SK-N-SH (cell line): ENCODE measurements at regions not wholly inside any gene's neighbourhood (a gene's known extent, or its start where the extent isn't known, plus 50 kb on each side); places are given as distances from the start of the nearest gene placed in this dataset.

Source experiments
- CTCF ChIA-PET: fragments of 300-600, 350-600 bp; formaldehyde crosslinking; extraction: SDS; loops from one replicate; lab custom pipeline; 2021; lab: Yijun Ruan, JAX
- POLR2A ChIA-PET: fragments of 350-600 bp; sonication (Branson Sonifier 250); formaldehyde crosslinking; extraction: SDS; loops from one replicate; lab custom pipeline; 2020; ENCODE audit warnings: antibody characterized with exemption, inconsistent platforms; lab: Yijun Ruan, JAX
- DNase-seq: peaks from one replicate; pipeline ENCODE4 v3.0.0; 2012
- H2AFZ ChIP-seq: fragments of 200-600 bp; sonication (generic); 2 replicates; pipeline ENCODE4 v1.8.1; 2016; ENCODE audit warnings: antibody characterized with exemption, mild to moderate bottlenecking, low read depth
- H3F3A ChIP-seq: fragments of 200-600 bp; sonication (generic); replicated peaks from 2 replicates; pipeline ENCODE3; 2016; ENCODE audit warnings: antibody characterized with exemption, mild to moderate bottlenecking; ENCODE audit not compliant: insufficient read depth
- H3K27ac ChIP-seq, 2 experiments: fragments of 200-500 bp in 1 of 2; fragments of 200-600 bp in 1 of 2; sonication (Bioruptor generic) in 1 of 2; sonication (generic), shearing (Covaris generic) in 1 of 2; 2 replicates each; pipeline versions ENCODE4 v1.5.1 to v1.6.1; 2014 to 2016; ENCODE audit warnings: low read depth in 2 of 2, inconsistent platforms in 1 of 2, low read length in 1 of 2, mild to moderate bottlenecking in 1 of 2, mixed read lengths in 1 of 2
- H3K27me3 ChIP-seq: fragments of 200-600 bp; sonication (generic), shearing (Covaris generic); 2 replicates; pipeline ENCODE4 v1.6.1; 2016; ENCODE audit warnings: mixed run types; ENCODE audit not compliant: insufficient read depth
- H3K36me3 ChIP-seq, 2 experiments: fragments of 200-500 bp in 1 of 2; fragments of 200-600 bp in 1 of 2; sonication (Bioruptor generic) in 1 of 2; sonication (generic) in 1 of 2; replicated peaks in 1 of 2; 2 replicates each; pipeline versions ENCODE3 to v1.5.1; 2014 to 2016; ENCODE audit warnings: low read length in 1 of 2, mild to moderate bottlenecking in 1 of 2; ENCODE audit not compliant: insufficient read depth in 2 of 2, control insufficient read depth in 1 of 2
- H3K4me1 ChIP-seq, 2 experiments: fragments of 200-500 bp in 1 of 2; fragments of 200-600 bp in 1 of 2; sonication (Bioruptor generic) in 1 of 2; sonication (generic), shearing (Covaris generic) in 1 of 2; 2 replicates each; pipeline versions ENCODE4 v1.5.1 to v1.6.1; 2014 to 2016; ENCODE audit warnings: low read depth in 1 of 2, low read length in 1 of 2, mixed run types in 1 of 2; ENCODE audit not compliant: insufficient read depth in 2 of 2, control insufficient read depth in 1 of 2
- H3K4me2 ChIP-seq: fragments of 200-600 bp; sonication (generic), shearing (Covaris generic); 2 replicates; pipeline ENCODE4 v1.6.1; 2017; ENCODE audit warnings: mixed run types
- H3K4me3 ChIP-seq, 2 experiments: fragments of 200-500 bp in 1 of 2; fragments of 200-600 bp in 1 of 2; sonication (Bioruptor generic) in 1 of 2; sonication (generic), shearing (Covaris generic) in 1 of 2; 2 replicates each; pipeline versions ENCODE4 v1.5.1 to v1.8.1; 2014 to 2016; ENCODE audit warnings: low read depth in 2 of 2, inconsistent platforms in 1 of 2, low read length in 1 of 2, mild to moderate bottlenecking in 1 of 2, mixed read lengths in 1 of 2, moderate library complexity in 1 of 2
- H3K79me2 ChIP-seq: fragments of 200-600 bp; sonication (generic); 2 replicates; pipeline ENCODE4 v1.8.1; 2017; ENCODE audit warnings: mild to moderate bottlenecking; ENCODE audit not compliant: insufficient read depth
- H3K9ac ChIP-seq: fragments of 200-600 bp; sonication (generic); 2 replicates; pipeline ENCODE4 v1.6.1; 2017; ENCODE audit warnings: mixed run types
- H3K9me2 ChIP-seq: fragments of 200-600 bp; sonication (generic); 2 replicates; pipeline ENCODE4 v1.6.1; 2017; ENCODE audit warnings: mixed run types
- H3K9me3 ChIP-seq: fragments of 200-600 bp; sonication (generic); 2 replicates; pipeline ENCODE4 v1.6.1; 2017; ENCODE audit warnings: mixed run types, mild to moderate bottlenecking, moderate library complexity
- H4K20me1 ChIP-seq: fragments of 200-600 bp; sonication (generic); 2 replicates; pipeline ENCODE4 v1.6.1; 2017; ENCODE audit warnings: mild to moderate bottlenecking, mixed run types; ENCODE audit not compliant: insufficient read depth
- EP300 ChIP-seq, 2 experiments: IDR thresholded peaks; 2 replicates each; pipeline versions ENCODE4 v1.4.0 to v1.6.1; 2012; ENCODE audit warnings: borderline replicate concordance in 1 of 2, low read depth in 1 of 2, low read length in 1 of 2
- FOXJ3 ChIP-seq: sonication (generic); formaldehyde crosslinking; IDR thresholded peaks from 2 replicates; pipeline ENCODE4 v1.5.1; 2020; ENCODE audit warnings: mild to moderate bottlenecking, missing genetic modification reagents
- MEF2A ChIP-seq: IDR thresholded peaks from 2 replicates; pipeline ENCODE4 v1.4.0; 2012; ENCODE audit warnings: low read depth, borderline replicate concordance
- NFIC ChIP-seq: IDR thresholded peaks from 2 replicates; pipeline ENCODE4 v1.4.0; 2012; ENCODE audit warnings: borderline replicate concordance
- RAD21 ChIP-seq: IDR thresholded peaks from 2 replicates; pipeline ENCODE4 v1.6.1; 2012; ENCODE audit warnings: mild to moderate bottlenecking, low read length
- RCOR1 ChIP-seq: fragments of 150-350 bp; IDR thresholded peaks from 2 replicates; pipeline ENCODE4 v1.6.1; 2017; ENCODE audit warnings: antibody characterized with exemption, low read length
- RFX5 ChIP-seq: IDR thresholded peaks from 2 replicates; pipeline ENCODE4 v1.6.1; 2012; ENCODE audit warnings: mild to moderate bottlenecking, improper control_type of control experiment, low read length
- TAF1 ChIP-seq: IDR thresholded peaks from 2 replicates; pipeline ENCODE4 v1.6.1; 2012; ENCODE audit warnings: low read depth, mild to moderate bottlenecking, low read length, moderate library complexity, borderline replicate concordance
- WGBS: methylation state at CpG from one replicate; pipeline ENCODE4 v1.1.6; 2017; ENCODE audit warnings: low lambda C conversion rate; 5-methylcytosine and 5-hydroxymethylcytosine counted together
- TF ChIP-seq, protein P1 (sequence below): IDR thresholded peaks from 2 replicates; pipeline ENCODE4; 2012

DNA sequence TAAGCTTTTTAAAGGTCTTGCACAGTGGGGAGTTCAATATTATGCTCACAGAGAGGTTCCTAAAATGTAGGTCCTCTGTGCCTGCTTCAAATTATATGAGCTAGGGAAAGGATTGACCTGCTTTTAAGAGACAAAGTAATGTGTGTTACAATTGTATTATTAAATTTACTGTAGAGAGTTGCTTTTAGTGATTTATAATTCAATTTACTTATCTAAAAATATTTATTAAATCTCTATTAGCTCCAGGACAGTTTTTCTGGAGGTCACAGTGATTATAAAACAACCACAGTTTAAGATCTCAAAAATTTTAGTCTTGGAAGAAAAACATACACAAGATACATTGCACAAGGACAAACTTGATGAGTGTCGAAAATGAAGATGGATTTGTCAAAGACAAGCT is 665.7 kb upstream of the ARPP21 start:
- peak in 1 of 2 experiments; percentile 36; a peak in 1 of 4 replicates for TF ChIP-seq EP300 (IDR thresholded peaks at IDR 0.05; ENCODE audit: borderline replicate concordance in 1 of 2, low read depth in 1 of 2, low read length in 1 of 2)
- TF ChIP-seq RFX5, result no peak
- Histone ChIP-seq H3K4me3 (no peak overlapping the region), H3K9ac (no peak overlapping the region), H3K9me2 (no peaks in the 10 kb centered on the region), H3K36me3 (no peaks in the 10 kb centered on the region), H3K4me1 (peaks cover 0 to 4% of the 10 kb centered on the region in 2 experiments; a peak in 2 of 4 replicates), H3F3A (no peaks in the 10 kb centered on the region), H3K4me2 (no peak overlapping the region), H4K20me1 (no peaks in the 10 kb centered on the region), H3K9me3 (no peaks in the 10 kb centered on the region), H3K27me3 (no peaks in the 10 kb centered on the region), H3K79me2 (no peaks in the 10 kb centered on the region), H3K27ac (peak overlapping the region in 1 of 2 experiments; percentile 94; a peak in 2 of 4 replicates), H2AFZ (no peak overlapping the region)
- WGBS, result 24% methylated on average over 1 of the region's 1 CpG
- no peak for DNase-seq
- POLR2A ChIA-PET, result no interaction called here
- CTCF ChIA-PET, result no interaction called here

DNA sequence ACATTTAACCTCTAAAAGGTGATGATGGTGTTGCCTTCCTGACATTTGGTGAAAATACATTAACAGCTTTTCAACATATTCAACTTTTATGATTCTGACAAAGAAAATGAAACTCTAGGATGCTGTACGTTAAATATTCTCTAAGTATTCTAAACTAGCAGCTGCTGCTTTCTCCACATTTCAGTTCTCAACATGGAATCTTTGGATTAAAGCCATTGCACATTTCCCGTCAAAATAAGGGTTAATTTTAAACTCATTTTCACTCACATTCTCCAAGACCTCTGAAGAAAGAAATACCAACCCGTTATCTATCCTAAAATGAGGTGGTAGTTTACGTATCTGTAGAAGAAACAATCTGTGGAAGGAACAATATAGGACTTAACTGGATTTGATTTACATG is 655.7 kb upstream of the ARPP21 start:
- Histone ChIP-seq H3K27me3 (no peaks in the 10 kb centered on the region), H3K9ac (no peak overlapping the region), H3K79me2 (no peaks in the 10 kb centered on the region), H3F3A (no peaks in the 10 kb centered on the region), H3K9me2 (no peaks in the 10 kb centered on the region), H3K36me3 (no peaks in the 10 kb centered on the region), H4K20me1 (no peaks in the 10 kb centered on the region), H3K4me1 (no peaks in the 10 kb centered on the region; a peak in 1 of 4 replicates), H3K27ac (no peak overlapping the region), H3K9me3 (no peaks in the 10 kb centered on the region), H3K4me3 (no peak overlapping the region), H2AFZ (no peak overlapping the region), H3K4me2 (no peak overlapping the region)
- ChIA-PET CTCF (no interaction called here), POLR2A (no interaction called here)
- TF ChIP-seq, protein P1, sequence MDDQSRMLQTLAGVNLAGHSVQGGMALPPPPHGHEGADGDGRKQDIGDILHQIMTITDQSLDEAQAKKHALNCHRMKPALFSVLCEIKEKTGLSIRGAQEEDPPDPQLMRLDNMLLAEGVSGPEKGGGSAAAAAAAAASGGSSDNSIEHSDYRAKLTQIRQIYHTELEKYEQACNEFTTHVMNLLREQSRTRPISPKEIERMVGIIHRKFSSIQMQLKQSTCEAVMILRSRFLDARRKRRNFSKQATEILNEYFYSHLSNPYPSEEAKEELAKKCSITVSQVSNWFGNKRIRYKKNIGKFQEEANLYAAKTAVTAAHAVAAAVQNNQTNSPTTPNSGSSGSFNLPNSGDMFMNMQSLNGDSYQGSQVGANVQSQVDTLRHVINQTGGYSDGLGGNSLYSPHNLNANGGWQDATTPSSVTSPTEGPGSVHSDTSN, result no peak
- TF ChIP-seq NFIC, result no peak
- no peak for TF ChIP-seq RCOR1
- TF ChIP-seq MEF2A, result no peak
- no peak for TF ChIP-seq RAD21
- no peak for TF ChIP-seq TAF1
- WGBS, result 29% methylated on average over 4 of the region's 4 CpGs
- no peak for DNase-seq

DNA sequence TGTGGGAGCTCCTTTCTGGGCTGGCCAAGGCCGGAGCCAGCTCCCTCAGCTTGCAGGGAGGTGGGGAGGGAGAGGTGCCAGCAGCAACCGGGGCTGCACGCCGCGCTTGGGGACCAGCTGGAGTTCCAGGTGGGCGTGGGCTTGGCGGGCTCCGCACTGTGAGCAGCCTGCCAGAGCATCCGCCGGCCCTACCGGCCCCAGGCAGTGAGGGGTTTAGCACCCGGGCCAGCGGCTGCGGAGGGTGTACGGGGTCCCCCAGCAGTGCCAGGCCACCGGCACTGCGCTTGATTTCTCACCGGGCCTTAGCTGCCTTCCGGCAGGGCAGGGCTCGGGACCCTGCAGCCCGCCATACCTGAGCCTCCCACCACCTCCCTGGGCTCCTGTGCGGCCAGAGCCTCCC is 651.0 kb upstream of the ARPP21 start:
- no peak overlapping the region for H3K27ac ChIP-seq
- TF ChIP-seq FOXJ3 (CRISPR knock-in tag) (no peak), RCOR1 (no peak)
- no peak overlapping the region for H3K9ac ChIP-seq
- H3F3A ChIP-seq, result no peaks in the 10 kb centered on the region
- DNase-seq, result no peak
- H3K36me3 ChIP-seq, result no peaks in the 10 kb centered on the region
- H3K27me3 ChIP-seq, result no peaks in the 10 kb centered on the region
- H3K4me3 ChIP-seq, result no peak overlapping the region
- WGBS, result 67% methylated on average over 1 of the region's 22 CpGs
- H2AFZ ChIP-seq, result no peak overlapping the region
- no peaks in the 10 kb centered on the region for H3K79me2 ChIP-seq
- H3K4me1 ChIP-seq, result no peaks in the 10 kb centered on the region; a peak in 1 of 4 replicates
- H4K20me1 ChIP-seq, result no peaks in the 10 kb centered on the region
- no peaks in the 10 kb centered on the region for H3K9me3 ChIP-seq
- H3K9me2 ChIP-seq, result no peaks in the 10 kb centered on the region
- ChIA-PET POLR2A (no interaction called here), CTCF (no interaction called here)
- no peak overlapping the region for H3K4me2 ChIP-seq
